Ramos (cell line): ENCODE measurements at regions not wholly inside any gene's neighbourhood (a gene's known extent, or its start where the extent isn't known, plus 50 kb on each side); places are given as distances from the start of the nearest gene placed in this dataset.
"Not testable (repeated sequence)": the region's sequence is repeated elsewhere in the genome, so short reads cannot be mapped to it uniquely, and the experiment has no call there.

ENCODE experiments used
- in situ Hi-C: fragments of 300-500 bp; cut with MboI; formaldehyde crosslinking; loops from one replicate; pipeline ENCODE4 v1.14.3; 2022; ENCODE audit warnings: low sequenced_read_pairs; ENCODE audit not compliant: unreplicated experiment

GRCh38 chr4:129829373-129829772 is 733.4 kb downstream of the C4orf33 start:
- in situ Hi-C loops, result no loop called here

GRCh38 chr4:129839687-129840086 is 743.7 kb downstream of the C4orf33 start:
- in situ Hi-C loops, result no loop called here

GRCh38 chr4:129842096-129842495 is 746.1 kb downstream of the C4orf33 start:
- in situ Hi-C loops, result no loop called here

- in situ Hi-C loops, result no loop called here
Measured at GRCh38 chr4:129852434-129852833, 756.5 kb downstream of the C4orf33 start.

GRCh38 chr4:129853685-129854467 is 757.9 kb downstream of the C4orf33 start:
- in situ Hi-C loops, result not testable (repeated sequence)

- in situ Hi-C loops, result no loop called here
Measured at GRCh38 chr4:129862461-129862860, 766.5 kb downstream of the C4orf33 start.

- in situ Hi-C loops, result no loop called here
Measured at GRCh38 chr4:129863206-129863605, 767.3 kb downstream of the C4orf33 start.

- in situ Hi-C loops, result no loop called here
Measured at GRCh38 chr4:129883996-129884395, 788.0 kb downstream of the C4orf33 start.

- in situ Hi-C loops, result no loop called here
Measured at GRCh38 chr4:129897111-129897510, 801.2 kb downstream of the C4orf33 start.

- in situ Hi-C loops, result no loop called here
Measured at GRCh38 chr4:129899849-129900248, 803.9 kb downstream of the C4orf33 start.

GRCh38 chr4:129900430-129900953 is 804.5 kb downstream of the C4orf33 start:
- in situ Hi-C loops, result no loop called here

GRCh38 chr4:129901205-129901604 is 805.3 kb downstream of the C4orf33 start:
- in situ Hi-C loops, result no loop called here

- in situ Hi-C loops, result no loop called here
Measured at GRCh38 chr4:129903861-129904260, 807.9 kb downstream of the C4orf33 start.

- in situ Hi-C loops, result no loop called here
Measured at GRCh38 chr4:129905256-129905655, 809.3 kb downstream of the C4orf33 start.

GRCh38 chr4:129908117-129908516 is 812.2 kb downstream of the C4orf33 start:
- in situ Hi-C loops, result no loop called here

- in situ Hi-C loops, result no loop called here
Measured at GRCh38 chr4:129916991-129917390, 821.0 kb downstream of the C4orf33 start.

GRCh38 chr4:129917651-129918050 is 821.7 kb downstream of the C4orf33 start:
- in situ Hi-C loops, result no loop called here

GRCh38 chr4:129926936-129927335 is 831.0 kb downstream of the C4orf33 start:
- in situ Hi-C loops, result no loop called here

- in situ Hi-C loops, result no loop called here
Measured at GRCh38 chr4:129929052-129929451, 833.1 kb downstream of the C4orf33 start.

- in situ Hi-C loops, result no loop called here
Measured at GRCh38 chr4:129929984-129930383, 834.0 kb downstream of the C4orf33 start.

GRCh38 chr4:129950217-129950616 is 854.3 kb downstream of the C4orf33 start:
- in situ Hi-C loops, result no loop called here

- in situ Hi-C loops, result no loop called here
Measured at GRCh38 chr4:129966175-129966574, 870.2 kb downstream of the C4orf33 start.
